GM19372 (cell line): ENCODE measurements at regions not wholly inside any gene's neighbourhood (a gene's known extent, or its start where the extent isn't known, plus 50 kb on each side); places are given as distances from the start of the nearest gene placed in this dataset.

Experiments used
- ATAC-seq: cut with Tn5 transposase; IDR thresholded peaks from one replicate; pipeline ENCODE4 v1.9.1; 2021; ENCODE audit warnings: mild to moderate bottlenecking, low read depth, moderate library complexity; ENCODE audit not compliant: unreplicated experiment

DNA sequence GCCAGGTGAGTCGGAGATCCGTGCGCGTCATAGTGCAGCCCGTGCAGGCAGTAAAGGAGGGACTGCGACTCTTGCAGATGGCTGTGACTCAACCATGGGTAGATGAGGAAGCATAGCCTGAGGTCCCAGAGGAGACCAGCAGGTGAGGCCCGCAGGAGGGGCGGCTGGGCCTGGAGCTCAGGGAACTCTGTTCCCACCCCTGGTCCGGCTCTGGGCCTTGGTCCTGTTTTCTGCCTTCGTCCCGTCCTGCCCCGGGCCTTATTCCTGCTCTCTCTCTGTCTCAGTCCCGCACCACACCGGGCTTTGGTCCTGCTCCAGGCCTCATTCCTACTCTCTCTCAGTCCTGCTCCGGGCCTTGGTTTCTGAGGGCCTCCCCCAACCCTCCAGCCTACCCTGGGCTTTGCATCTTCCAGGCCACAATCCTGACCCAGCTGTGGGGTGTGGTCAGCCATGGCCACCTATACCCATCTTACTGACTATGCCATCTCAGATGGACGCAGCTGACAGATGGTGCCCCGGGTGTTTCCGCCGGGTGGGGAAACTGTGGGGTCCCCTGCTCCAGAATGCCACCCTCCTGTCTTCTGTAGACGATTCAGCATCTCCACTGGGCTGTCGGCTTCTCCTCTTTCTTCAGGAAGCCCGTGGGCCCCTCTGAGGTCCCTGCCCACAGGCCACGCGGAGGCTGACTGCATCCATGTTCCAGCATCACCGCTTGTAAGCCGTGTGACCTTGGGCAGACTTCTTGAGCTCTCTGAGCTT lies 1134.1 kb downstream of the BRD1 start:
- no peak for ATAC-seq

DNA sequence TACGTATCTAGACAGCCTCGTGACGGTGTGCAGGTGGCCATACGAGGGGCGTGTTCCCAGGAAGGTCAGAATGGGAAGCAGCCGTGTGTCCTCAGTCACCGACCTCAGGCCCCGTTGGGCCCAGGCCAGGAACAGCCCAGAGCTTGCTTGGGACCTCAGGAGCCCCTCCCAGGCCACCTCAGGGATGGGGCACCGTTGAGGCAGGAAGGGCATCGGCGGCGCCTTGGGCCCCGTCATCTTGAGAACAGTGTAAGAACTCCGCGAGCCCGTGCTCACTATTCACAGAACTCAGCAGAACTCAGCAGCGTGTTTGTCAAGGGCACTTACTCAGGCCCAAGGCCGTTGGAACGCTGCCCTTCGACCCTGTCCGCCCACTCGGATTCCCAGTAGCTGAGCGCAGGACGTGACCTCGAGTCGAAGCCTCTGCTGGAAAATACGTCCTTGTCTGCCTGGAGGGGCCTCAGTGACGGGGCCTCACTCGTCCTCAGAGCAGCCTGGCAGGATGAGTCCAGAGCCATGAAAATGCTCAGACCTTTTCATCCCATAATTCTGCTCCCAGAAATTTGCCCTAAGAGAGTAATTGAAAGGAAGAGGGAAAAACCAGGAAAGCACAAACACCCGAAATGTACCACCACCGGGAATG lies 1134.8 kb downstream of the BRD1 start:
- no peak for ATAC-seq

DNA sequence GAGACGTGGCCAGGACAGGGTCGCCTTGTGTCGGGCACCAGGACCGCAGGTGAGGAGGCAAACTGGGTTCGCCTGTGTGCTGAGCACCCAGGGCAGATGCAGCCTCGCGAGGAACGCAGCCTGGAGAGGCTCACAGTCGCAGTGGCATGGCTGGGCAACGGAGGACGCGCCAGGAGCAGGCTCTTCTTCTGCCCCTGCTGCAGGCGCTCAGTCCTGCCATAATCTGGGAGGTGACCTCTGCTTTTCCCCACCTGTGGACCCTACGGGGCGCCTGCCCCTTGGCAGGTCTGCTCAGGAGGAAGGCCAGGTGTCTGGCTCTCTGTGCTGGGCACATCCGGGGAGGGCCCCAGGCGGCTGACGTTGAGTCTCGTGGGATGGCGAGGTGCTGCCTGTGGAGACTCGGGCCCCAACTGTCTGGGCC lies 1136.2 kb downstream of the BRD1 start:
- ATAC-seq: no peak

DNA sequence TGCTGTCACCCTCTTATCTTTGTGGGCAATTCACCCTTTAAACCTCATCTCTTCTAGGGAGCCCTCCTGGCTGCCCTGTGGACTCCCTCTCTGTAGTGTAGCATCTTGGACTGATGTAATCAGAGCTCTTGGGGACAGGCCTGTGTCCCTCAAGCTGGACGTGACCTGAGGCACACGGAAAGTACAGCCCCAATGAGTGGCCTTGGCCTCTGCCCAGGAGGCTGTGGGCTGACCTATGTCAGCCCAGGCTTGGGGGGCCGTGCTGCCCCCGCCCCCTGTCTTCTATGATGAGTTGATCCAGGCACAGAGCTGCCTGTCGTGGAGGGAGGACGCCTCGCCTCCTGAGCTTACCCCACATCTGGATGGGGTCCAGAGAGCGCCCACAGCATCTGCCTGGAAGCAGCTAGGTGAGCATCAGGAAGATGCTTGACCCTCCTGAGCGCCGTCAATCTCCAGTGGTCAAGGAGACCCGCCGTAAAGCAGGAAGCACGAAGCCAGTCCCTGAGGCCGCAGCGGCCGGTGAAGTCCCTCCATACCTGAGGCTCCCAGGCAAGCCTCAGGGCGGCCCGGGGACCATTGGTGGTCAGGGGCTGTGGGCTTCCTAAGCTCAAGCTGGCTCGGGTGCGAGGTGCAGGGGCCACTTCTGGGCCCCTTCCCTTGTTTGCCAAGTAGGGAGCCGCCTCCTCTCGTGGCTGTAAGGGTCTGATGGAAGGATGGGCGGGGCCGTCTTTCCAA lies 1136.9 kb downstream of the BRD1 start:
- ATAC-seq: no peak

DNA sequence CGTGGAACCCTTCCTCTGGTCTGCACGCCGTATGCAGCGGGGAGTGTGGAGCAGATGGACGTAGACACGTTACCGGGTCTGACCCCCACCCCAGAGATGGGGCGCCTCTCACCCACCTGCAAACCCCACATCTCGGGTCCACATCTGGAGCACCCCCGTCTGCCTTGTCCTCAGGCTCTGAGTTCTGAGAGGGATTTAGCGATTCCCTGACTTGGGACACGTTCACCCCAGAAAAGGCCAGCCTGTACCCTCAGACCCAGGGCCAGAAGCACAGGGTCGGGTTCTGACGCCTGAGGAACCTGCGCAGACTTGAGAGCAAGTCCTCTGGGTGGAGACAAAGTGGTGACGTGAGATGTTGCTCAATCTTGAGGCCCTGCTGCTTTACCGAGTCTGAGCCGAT lies 1138.5 kb downstream of the BRD1 start:
- ATAC-seq: no peak

DNA sequence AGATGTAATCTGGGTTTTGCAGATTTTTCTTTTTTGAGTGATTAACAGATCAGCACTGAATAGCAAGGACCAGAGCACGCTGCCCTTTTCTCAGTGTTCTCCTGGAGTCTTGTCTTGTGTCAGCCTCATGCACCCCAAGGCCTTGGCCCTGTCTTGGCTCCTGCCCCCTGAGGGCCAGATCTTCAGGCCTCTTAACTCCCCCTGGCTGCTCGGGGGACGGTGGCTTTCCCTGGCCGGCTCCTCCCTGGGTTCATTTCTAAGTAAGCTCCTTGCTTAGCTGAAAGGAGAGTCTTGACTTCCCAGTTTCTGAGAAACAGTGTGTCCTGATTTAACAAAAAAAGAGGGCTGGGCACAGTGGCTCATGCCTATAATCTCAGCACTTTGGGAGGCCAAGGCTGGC lies 1139.3 kb downstream of the BRD1 start:
- ATAC-seq: no peak

DNA sequence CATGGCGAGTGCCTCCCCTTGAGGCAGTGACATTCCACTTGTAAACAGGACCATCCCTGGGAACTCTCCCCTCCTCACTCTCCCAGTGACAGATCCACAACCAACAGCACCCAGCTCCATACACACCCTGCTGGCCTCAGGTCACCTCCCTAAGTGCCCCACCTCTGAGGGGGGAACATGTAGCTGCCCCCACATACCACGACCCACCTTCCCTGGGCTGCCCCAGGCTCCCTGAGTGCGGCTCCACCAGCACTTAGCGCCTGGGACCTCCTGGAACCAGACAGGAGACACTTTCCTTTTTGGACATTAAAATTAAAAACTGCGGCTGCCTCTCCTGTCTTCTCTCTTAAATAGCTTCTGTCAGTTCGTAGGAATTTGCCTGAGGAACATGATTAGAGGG lies 1140.1 kb downstream of the BRD1 start:
- no peak for ATAC-seq

DNA sequence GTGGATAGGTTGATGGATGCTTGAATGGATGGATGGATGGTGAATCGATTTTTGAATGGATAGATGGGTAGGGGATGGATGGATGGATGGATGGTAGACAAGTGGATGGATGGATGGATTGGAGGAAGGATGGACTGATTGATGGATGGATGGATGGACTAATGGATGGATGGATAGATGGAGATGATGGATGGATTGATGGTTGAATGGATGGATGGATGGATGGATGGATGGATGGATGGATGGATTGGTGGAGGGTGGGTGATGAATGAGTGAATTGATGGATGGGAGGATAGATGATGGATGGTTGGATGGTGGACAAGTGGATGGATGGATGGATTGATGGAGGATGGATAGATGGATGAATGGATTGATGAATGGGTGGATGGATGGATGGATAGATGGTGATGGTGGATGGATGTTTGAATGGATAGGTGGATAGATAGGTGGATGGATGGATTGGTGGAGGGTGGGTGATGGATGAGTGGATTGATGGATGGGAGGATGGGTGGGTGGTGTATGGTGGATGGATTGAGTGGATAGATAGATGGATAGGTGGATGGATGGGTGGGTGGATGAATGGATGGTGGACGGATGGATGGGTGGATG lies 1140.9 kb downstream of the BRD1 start:
- ATAC-seq: no peak

DNA sequence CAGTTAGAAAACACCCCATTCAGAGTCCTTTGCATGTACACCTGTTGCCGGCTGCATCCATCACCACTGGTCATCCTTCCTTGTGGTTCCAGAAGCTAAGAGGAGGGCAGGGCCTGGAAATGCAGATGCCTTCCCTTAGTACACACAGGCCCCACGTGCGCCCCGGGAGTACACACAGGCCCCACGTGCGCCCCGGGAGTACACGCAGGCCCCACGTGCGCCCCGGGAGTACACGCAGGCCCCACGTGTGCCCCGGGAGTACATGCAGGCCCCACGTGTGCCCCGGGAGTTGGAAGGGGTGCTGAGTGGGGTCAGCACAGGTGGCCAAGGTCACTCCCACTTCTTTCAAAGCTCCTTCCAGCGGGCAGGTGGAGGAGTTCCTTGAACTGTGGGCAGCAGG lies 1141.9 kb downstream of the BRD1 start:
- ATAC-seq: no peak

DNA sequence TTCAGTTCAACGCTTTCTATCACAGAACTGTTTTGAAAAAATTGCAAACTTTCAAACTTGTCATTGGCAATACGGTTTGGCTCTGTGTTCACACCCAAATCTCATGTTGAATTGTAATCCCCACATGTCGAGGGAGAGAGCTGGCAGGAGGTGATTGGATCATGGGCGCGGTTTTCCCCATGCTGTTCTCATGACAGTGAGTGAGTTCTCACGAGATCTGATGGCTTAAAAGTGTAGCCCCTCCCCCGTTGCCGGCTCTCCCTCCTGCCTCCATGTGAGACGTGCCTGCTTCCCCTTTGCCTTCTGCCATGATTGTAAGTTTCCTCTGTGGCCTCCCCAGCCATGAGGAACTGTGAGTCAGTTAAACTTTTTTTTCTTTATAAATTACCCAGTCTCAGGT lies 1144.0 kb downstream of the BRD1 start:
- no peak for ATAC-seq

DNA sequence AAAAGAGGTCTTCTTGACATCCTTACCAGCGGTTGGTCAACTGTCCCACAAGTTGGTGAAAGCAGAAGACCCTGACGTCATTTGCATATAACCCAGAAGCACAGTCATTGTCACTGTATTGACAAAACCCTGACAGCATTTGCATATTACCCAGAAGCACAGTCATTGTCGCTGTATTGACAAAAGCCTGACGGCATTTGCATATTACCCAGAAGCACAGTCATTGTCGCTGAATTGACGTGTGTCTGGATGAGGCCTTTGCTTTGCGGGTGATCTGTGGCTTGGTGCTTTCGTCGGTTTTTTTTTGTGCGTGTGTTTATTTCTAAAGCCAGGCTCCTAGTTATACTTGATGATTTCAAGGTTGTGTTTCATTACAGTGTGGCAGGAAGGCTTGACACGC lies 1145.2 kb downstream of the BRD1 start:
- no peak for ATAC-seq

DNA sequence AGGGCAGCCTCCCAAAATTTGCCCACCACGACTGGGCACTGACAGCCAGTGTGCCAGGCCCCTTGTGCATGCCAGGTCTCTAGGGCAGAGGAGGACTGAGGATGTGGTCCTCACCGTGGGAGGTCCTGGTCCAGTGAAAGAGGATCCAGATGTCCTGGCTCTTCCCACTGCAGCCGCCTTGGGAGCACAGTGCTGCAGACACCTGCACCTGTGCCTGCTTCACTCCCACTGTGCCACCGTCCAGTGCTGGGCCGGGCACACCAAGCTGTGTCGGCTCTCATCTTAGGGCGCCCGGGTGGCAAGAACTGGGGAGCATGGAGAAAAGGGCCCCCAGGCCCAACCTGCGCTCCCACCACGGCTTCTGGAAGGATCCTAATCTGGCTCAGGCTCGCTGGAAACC lies 1147.1 kb downstream of the BRD1 start:
- no peak for ATAC-seq

DNA sequence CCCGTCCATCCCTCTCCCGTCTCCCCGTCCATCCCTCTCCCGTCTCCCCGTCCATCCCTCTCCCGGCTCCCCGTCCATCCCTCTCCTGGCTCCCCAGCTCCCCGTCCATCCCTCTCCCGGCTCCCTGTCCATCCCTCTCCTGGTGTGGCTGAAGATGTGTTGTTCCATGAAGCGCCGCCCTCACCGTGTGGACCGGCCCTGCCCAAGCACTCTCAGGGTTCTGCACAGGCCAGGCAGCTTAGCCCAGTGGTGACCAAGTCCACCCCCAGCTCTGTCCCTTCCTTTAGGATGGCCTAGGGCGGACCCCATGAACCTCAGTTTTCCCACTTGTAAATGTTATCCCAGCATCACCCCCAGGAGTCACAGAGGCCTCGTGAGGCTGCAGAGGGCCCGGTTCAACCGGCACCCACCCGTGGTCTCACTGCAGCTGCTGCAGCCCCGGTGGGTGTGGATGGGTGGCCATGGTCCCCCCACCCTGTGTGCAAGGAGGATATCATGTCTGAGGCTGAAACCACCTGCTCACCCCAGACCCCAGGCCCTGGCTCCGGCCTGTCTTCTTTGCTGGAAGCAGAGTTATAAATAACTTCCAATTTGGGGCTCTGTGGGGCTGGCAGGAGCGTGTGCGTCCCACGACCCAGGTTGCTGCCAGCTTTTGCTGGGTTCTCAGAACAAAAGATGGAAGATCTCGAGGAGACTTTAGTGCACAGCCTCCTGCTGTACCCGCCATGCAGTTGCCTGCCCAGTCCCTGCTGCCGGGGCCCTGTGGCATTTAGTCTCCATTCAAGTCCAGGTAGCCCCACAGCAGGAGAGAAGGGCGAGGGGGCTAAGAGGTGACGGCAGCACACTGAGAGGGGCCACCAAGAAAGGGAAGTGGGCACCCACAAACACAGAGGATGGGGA lies 1147.8 kb downstream of the BRD1 start:
- no peak for ATAC-seq

DNA sequence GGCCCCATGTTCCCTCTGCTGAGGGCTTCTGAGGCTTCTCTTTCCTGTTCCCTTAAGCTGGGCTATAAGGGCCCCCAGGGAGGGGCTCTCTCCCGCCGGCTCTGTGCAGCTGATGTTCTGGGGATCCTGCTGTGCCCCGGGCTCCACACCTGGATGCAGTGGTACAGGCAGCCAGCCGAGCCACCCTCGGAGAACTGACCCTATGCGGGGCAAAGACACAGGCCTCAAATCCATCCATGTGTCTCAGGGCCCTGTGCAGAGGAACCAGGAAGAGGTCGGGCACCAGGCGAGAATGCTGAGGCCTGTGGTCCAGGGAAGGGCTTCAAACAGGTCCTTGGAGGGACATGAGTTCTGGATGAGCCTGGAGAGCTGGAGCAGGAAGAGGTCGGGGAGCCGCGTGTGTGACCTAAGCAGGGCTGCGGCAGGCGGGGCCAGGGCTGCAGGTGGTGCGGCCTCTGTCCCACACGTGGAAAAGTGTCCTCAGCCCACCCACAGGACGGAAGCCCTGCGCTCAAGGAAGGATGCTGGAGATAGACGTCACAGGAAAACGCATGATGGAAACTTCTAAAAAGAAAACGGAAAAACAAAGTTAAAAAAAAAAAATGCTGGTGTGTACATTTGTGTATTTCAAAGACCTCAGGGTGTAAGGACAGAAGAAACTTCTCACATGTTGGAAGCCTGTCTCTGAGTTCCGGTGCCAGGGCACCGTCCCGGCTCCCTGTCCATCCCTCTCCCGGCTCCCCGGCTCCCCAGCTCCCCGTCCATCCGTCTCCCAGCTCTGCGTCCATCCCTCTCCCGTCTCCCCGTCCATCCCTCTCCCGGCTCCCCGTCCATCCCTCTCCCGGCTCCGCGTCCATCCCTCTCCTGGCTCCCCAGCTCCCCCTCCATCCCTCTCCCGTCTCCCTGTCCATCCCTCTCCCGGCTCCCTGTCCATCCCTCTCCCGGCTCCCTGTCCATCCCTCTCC lies 1149.2 kb downstream of the BRD1 start:
- ATAC-seq: no peak

DNA sequence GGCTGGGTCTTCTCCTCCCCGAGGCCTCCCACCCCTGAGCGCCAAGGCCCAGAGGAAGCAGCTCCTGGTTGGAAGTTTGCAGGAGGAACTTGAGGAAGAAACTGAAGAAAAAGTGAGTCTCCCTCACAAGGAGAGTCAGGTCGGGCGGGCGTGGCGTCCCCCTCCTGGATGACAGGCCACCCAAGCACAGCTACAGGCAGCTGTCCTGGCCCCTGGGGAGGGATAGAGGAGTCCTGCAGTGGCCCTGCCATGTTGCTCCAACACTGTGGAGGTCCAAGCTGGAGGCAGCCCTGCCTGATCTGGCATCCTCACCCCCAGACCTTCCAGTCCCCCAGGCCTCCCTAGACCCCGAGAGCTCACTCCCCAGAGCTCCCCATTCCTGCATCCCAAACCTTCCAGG lies 1150.1 kb downstream of the BRD1 start:
- no peak for ATAC-seq

DNA sequence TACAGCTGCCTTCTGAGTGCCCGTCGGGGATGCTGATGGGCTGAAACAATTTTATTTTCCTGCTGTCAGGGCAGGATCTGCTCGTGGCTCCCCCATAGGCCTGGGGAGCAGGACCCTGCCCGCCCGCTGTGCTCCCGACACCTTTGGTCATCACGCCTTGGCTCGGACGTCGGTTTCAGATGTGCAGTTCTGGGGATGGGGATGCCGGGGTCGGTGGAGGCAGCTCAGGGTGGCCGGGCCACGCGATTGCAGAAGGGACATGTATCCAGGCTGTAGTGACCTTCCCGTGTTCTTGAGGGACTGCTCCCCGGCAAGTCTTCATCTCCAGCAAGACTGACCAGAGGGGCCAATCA lies 1150.5 kb downstream of the BRD1 start:
- no peak for ATAC-seq

DNA sequence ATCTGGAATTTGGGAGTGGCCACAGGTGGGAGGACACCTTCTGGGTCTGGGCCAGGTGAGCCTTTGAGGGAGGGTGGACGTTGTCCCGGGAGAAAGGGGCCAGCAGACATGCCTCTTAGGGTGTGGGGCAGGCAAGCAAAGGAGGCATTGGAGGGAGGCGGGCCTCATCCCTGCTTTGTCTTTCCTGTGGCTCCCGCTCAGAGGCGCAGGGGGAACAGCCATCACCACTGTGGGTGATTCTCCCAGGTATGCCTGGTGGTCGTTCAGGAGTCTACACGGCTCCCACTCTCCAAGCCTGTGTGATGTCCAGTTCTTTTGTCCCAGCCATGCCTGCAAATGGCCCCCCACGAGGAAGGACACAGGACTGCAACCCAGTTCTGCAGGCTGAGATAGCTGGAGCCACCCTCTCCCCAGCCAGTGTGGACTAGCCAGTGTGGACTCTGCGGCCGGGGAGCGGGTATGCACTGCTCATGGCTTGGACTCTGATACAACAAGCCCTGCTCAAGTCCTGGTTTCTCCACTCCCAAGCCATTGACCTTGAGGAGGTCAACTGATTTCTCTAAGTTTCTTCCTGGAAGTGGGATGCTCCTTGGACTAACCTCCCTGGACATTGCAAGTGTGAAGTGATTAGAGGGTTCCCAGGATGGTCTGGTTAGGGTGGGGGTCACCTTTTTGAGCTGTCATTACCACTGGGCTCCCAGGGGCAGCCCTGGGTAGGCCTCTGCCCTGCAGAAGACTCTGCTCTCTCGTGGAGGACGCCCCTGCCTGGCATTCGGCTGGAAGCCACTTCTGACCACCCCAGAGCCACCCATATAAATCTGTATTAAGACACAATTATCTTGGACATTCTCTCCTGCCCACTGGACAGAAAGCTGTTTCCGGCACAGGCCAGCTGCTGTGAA lies 1151.2 kb downstream of the BRD1 start:
- no peak for ATAC-seq

DNA sequence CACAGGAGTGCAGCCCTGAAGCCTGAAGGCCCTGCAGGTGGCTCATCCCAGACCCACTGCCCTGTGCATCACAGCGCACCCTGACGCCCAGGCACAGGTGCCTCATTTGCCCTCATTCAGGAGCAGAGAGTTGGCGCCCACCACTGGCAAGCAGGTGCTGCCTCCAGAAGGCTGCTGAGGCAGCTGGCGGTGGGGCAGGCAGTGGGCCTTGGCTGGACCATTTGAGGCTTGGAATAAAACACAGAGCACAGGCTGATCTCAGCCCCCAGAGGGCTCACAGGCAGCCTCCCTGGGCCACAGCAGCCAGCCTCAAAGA lies 1151.9 kb downstream of the BRD1 start:
- no peak for ATAC-seq
